ENCODE measurements at regions not wholly inside any gene's neighbourhood (a gene's known extent, or its start where the extent isn't known, plus 50 kb on each side); places are given as distances from the start of the nearest gene placed in this dataset.

DNA sequence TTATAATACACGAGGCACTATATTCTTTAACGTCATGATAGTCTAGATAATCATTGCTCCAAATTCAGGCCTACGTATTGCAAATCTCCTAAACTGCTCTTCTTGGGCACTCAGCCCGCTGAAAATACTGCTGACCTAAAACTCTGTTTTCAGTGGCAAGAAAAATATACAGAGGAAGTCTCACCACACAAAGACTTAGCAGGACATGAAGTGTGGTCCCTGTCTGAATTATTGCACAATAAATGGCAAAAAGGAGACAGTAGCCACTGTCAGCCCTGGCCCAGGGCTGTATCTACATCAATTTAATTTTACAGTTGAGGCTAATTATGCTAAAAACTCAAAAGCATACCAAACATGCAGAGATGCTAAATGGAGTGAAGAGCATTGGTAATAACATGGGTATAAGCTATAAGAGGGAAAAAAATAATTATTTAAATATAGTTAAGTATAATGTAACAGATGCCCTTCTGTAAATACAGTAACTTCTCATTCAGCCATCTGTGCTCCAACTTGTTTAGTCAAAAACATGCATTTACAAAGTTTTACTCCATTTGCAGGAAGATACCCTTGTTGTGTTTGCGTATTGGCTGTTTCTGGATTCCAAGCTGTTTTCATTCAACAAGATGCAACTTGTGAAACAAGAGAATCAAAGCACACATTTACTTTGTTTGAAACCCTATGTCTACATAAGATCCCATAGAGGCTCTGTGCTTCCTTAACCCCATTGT is 800.0 kb upstream of the LUZP2 start:
- Histone ChIP-seq H3K27ac (ENCODE audit: low read depth in 1 of 2, low read length in 1 of 2) (no peak overlapping the region), H3K27me3 (ENCODE audit: control insufficient read depth in 3 of 3, insufficient read depth in 3 of 3, low read length in 2 of 3) (no peaks in the 10 kb centered on the region), H3K4me3 (no peak overlapping the region), H3K36me3 (ENCODE audit: control insufficient read depth in 4 of 4, insufficient read depth in 4 of 4, low read length in 4 of 4) (no peaks in the 10 kb centered on the region), H3K9me3 (ENCODE audit: control insufficient read depth in 4 of 4, insufficient read depth in 3 of 4, low read length in 3 of 4) (no peaks in the 10 kb centered on the region), H3K4me1 (ENCODE audit: control insufficient read depth in 5 of 5, insufficient read depth in 5 of 5, low read length in 5 of 5) (no peaks in the 10 kb centered on the region), H3K9ac (ENCODE audit: insufficient read depth in 1 of 2, low read length in 2 of 2) (no peak overlapping the region)
- WGBS, 2 donors = 74 to 80% methylated on average over 5 of the region's 5 CpGs
- ATAC-seq (ENCODE audit: insufficient read depth, low FRiP score) = no peak
- DNase-seq = peak in 2 of 3 donors; percentile 26 to 54
- TF ChIP-seq, protein P1, sequence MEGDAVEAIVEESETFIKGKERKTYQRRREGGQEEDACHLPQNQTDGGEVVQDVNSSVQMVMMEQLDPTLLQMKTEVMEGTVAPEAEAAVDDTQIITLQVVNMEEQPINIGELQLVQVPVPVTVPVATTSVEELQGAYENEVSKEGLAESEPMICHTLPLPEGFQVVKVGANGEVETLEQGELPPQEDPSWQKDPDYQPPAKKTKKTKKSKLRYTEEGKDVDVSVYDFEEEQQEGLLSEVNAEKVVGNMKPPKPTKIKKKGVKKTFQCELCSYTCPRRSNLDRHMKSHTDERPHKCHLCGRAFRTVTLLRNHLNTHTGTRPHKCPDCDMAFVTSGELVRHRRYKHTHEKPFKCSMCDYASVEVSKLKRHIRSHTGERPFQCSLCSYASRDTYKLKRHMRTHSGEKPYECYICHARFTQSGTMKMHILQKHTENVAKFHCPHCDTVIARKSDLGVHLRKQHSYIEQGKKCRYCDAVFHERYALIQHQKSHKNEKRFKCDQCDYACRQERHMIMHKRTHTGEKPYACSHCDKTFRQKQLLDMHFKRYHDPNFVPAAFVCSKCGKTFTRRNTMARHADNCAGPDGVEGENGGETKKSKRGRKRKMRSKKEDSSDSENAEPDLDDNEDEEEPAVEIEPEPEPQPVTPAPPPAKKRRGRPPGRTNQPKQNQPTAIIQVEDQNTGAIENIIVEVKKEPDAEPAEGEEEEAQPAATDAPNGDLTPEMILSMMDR (IDR thresholded peaks at IDR 0.05; ENCODE audit: control extremely low read depth, extremely low read depth) = no peak

DNA sequence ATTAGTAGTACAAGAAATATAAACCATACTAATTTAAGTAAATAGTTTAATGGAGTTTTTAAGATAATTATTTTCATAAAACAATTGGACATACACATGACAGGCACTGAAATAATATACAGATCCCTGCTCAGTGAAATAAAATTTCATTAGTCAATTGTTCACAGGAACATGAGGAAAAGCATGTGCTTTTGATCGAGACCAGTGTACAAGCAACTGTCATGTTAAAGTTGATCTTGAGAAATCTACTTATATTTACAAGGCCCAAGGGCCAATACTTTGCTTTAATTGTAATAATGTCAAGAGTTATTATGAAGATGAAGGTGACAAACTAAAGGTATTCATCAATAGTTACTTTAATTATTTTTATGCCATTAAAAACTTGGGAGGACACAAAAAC is 792.7 kb upstream of the LUZP2 start:
- Histone ChIP-seq H3K9me3 (ENCODE audit: control insufficient read depth in 4 of 4, insufficient read depth in 3 of 4, low read length in 3 of 4) (no peaks in the 10 kb centered on the region), H3K36me3 (ENCODE audit: control insufficient read depth in 4 of 4, insufficient read depth in 4 of 4, low read length in 4 of 4) (no peaks in the 10 kb centered on the region), H3K27me3 (ENCODE audit: control insufficient read depth in 3 of 3, insufficient read depth in 3 of 3, low read length in 2 of 3) (no peaks in the 10 kb centered on the region), H3K4me1 (ENCODE audit: control insufficient read depth in 5 of 5, insufficient read depth in 5 of 5, low read length in 5 of 5) (no peaks in the 10 kb centered on the region), H3K27ac (ENCODE audit: low read depth in 1 of 2, low read length in 1 of 2) (no peak overlapping the region), H3K4me3 (no peak overlapping the region), H3K9ac (ENCODE audit: insufficient read depth in 1 of 2, low read length in 2 of 2) (no peak overlapping the region)
- ATAC-seq (ENCODE audit: insufficient read depth, low FRiP score) = no peak
- 90 to 91% methylated on average over 1 of the region's 1 CpG for WGBS, 2 donors
- TF ChIP-seq, protein P1 (IDR thresholded peaks at IDR 0.05; ENCODE audit: control extremely low read depth, extremely low read depth) = no peak
- no peak for DNase-seq

DNA sequence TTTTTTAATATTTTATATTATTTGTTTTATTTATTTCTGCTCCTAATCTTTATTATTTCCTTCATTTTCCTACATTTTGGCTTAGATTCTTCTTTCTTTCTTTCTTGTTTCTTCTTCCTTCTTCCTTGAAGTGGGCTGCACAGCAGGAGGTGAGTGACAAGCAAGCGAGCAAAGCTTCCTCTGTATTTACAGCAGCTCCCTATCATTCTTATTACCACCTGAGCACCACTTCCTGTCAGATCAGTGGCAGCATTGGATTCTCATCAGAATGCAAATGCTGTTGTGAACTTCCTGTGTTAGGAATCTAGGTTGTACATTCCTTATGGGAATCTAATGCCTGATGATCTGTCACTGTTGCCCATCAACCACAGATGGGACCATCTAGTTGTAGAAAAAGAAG is 784.9 kb upstream of the LUZP2 start:
- ATAC-seq (ENCODE audit: insufficient read depth, low FRiP score) = no peak

More for the DNA sequence above, 784.9 kb upstream of the LUZP2 start:
- no peaks in the 10 kb centered on the region for H3K4me1 ChIP-seq (ENCODE audit: control insufficient read depth in 5 of 5, insufficient read depth in 5 of 5, low read length in 5 of 5)
- no peaks in the 10 kb centered on the region for H3K27me3 ChIP-seq (ENCODE audit: control insufficient read depth in 3 of 3, insufficient read depth in 3 of 3, low read length in 2 of 3)
- H3K9me3 ChIP-seq (ENCODE audit: control insufficient read depth in 4 of 4, insufficient read depth in 3 of 4, low read length in 3 of 4) = peaks cover 0 to 2% (median 0%) of the 10 kb centered on the region in 4 donors
- H3K27ac ChIP-seq (ENCODE audit: low read depth in 1 of 2, low read length in 1 of 2) = no peak overlapping the region
- TF ChIP-seq, protein P1 (IDR thresholded peaks at IDR 0.05; ENCODE audit: control extremely low read depth, extremely low read depth) = no peak
- no peaks in the 10 kb centered on the region for H3K36me3 ChIP-seq (ENCODE audit: control insufficient read depth in 4 of 4, insufficient read depth in 4 of 4, low read length in 4 of 4)
- DNase-seq = no peak
- no peak overlapping the region for H3K4me3 ChIP-seq
- no peak overlapping the region for H3K9ac ChIP-seq (ENCODE audit: insufficient read depth in 1 of 2, low read length in 2 of 2)
- WGBS, 2 donors = 56 to 73% methylated on average over 1 of the region's 1 CpG

Measured in lung (tissue), 11 donors.